Coronary artery (tissue), 2 donors: ENCODE measurements at regions not wholly inside any gene's neighbourhood (a gene's known extent, or its start where the extent isn't known, plus 50 kb on each side); places are given as distances from the start of the nearest gene placed in this dataset.

Experiments used
- DNase-seq: peaks from one replicate; pipeline ENCODE4 v3.0.0-alpha.2; 2017; ENCODE audit warnings: low spot score
- H3K27ac ChIP-seq, 2 donors: fragments of 200-600 bp; sonication (generic); one replicate each; pipeline ENCODE4 v1.5.1; 2016 to 2019
- H3K4me3 ChIP-seq: fragments of 200-600 bp; sonication (generic); 2 replicates; pipeline ENCODE4 v1.5.1; 2016; ENCODE audit warnings: mild to moderate bottlenecking, moderate library complexity
- TF ChIP-seq, protein P1 (sequence below): fragments of 200-600 bp; sonication (generic); IDR thresholded peaks from one replicate; pipeline ENCODE4 v1.5.1; 2019; ENCODE audit warnings: antibody characterized with exemption

DNA sequence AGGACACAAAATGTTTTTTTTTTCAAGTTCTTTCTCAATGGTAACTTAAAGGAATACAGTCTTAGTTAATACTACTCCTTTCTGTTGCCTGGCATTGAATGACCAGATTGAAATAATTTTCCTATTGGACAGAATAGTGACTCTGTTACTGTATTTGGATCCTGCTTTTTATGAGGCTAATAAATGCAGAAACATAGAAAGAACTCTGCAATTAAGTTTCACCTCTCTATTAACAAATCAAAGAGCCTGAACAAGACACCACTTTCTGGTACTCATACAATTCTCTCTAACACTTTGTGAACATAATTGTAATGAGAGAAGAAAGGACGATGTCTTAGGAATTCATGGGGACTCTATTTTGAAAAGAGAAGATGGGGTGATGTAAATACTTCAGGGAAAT is 308.4 kb upstream of the ROBO2 start:
- no peak overlapping the region for H3K27ac ChIP-seq
- H3K4me3 ChIP-seq: no peak overlapping the region
- DNase-seq: no peak
- TF ChIP-seq, protein P1, sequence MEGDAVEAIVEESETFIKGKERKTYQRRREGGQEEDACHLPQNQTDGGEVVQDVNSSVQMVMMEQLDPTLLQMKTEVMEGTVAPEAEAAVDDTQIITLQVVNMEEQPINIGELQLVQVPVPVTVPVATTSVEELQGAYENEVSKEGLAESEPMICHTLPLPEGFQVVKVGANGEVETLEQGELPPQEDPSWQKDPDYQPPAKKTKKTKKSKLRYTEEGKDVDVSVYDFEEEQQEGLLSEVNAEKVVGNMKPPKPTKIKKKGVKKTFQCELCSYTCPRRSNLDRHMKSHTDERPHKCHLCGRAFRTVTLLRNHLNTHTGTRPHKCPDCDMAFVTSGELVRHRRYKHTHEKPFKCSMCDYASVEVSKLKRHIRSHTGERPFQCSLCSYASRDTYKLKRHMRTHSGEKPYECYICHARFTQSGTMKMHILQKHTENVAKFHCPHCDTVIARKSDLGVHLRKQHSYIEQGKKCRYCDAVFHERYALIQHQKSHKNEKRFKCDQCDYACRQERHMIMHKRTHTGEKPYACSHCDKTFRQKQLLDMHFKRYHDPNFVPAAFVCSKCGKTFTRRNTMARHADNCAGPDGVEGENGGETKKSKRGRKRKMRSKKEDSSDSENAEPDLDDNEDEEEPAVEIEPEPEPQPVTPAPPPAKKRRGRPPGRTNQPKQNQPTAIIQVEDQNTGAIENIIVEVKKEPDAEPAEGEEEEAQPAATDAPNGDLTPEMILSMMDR: no peak

DNA sequence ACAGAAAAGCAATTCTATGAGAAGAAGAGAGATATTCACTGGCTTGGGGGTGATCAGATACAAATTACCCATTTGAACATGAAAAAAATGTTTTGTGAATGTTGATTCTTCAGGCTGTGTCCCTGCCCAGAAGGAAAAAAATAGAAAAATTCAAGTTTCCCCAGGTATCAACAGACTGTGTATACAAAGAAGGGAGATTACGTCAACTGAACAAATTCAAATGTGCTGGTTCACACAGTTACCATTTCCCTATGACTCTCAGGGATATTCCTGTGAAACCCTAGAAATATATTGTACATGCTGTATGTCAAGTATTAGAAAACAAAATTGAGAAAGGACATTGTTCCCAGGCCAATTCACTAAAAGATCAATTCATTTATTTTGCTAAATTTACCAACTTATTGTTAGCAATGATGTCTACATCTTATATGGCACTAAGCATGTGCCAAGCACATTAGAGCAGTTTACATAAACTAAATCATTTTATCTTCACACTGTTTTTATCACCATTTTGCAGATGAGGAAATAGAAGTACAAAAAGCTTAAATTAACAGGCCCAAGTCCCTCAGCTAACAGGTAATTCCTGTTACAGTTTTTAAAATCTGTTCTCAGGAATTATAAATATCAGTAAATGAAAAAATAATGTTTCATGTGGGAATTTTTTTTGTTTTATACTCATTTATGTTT is 306.7 kb upstream of the ROBO2 start:
- H3K4me3 ChIP-seq: no peak overlapping the region
- DNase-seq: no peak
- no peak overlapping the region for H3K27ac ChIP-seq
- TF ChIP-seq, protein P1: no peak

GRCh38 chr3:76735152-76735551 is 304.7 kb upstream of the ROBO2 start:
- Histone ChIP-seq H3K4me3 (no peak overlapping the region), H3K27ac (no peak overlapping the region)
- TF ChIP-seq, protein P1: no peak
- no peak for DNase-seq

- Histone ChIP-seq H3K27ac (no peak overlapping the region), H3K4me3 (no peak overlapping the region)
- no peak for DNase-seq
- TF ChIP-seq, protein P1: no peak
Measured at GRCh38 chr3:76753599-76753998, 286.3 kb upstream of the ROBO2 start.

GRCh38 chr3:76754247-76754646 is 285.7 kb upstream of the ROBO2 start:
- no peak overlapping the region for H3K27ac ChIP-seq
- TF ChIP-seq, protein P1: no peak
- DNase-seq: no peak
- no peak overlapping the region for H3K4me3 ChIP-seq

DNA sequence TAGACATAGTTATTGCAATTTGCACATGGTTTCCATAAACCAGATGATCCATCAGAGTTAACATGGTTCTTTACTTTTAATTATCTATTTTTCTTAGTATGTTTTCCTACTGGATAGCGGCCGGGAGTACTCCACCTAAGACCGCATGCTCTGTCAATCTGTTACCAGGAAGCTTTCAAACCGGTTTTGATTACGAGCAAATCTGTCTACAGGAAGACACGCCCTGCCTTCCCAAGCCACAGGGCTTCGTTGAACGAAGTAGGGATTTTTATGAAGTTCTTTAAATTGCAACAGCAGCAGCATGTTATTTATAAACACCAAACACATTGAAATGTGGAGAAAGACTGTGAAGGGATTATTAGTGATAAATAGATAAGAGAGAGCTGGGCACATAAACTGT is 283.3 kb upstream of the ROBO2 start:
- no peak for DNase-seq
- Histone ChIP-seq H3K4me3 (no peak overlapping the region), H3K27ac (no peak overlapping the region)
- TF ChIP-seq, protein P1: no peak

GRCh38 chr3:76760336-76760735 is 279.6 kb upstream of the ROBO2 start:
- Histone ChIP-seq H3K27ac (no peak overlapping the region), H3K4me3 (no peak overlapping the region)
- TF ChIP-seq, protein P1: no peak
- DNase-seq: no peak
